ENCODE measurements at regions not wholly inside any gene's neighbourhood (a gene's known extent, or its start where the extent isn't known, plus 50 kb on each side); places are given as distances from the start of the nearest gene placed in this dataset.
"Not testable (repeated sequence)": the region's sequence is repeated elsewhere in the genome, so short reads cannot be mapped to it uniquely, and the experiment has no call there.

- DNase-seq = no peak
Observed at GRCh38 chr16:86077243-86077940, 178.4 kb downstream of the IRF8 start.

GRCh38 chr16:86078121-86078600 lies 179.2 kb downstream of the IRF8 start:
- no peak for DNase-seq

GRCh38 chr16:86078711-86079110 lies 179.7 kb downstream of the IRF8 start:
- DNase-seq = not testable (repeated sequence)

- no peak for DNase-seq
Observed at GRCh38 chr16:86079255-86079885, 180.4 kb downstream of the IRF8 start.

- DNase-seq = no peak
Observed at GRCh38 chr16:86080131-86080875, 181.3 kb downstream of the IRF8 start.

- no peak for DNase-seq
Observed at GRCh38 chr16:86080982-86081381, 182.0 kb downstream of the IRF8 start.

GRCh38 chr16:86082418-86083030 lies 183.6 kb downstream of the IRF8 start:
- DNase-seq = no peak

- no peak for DNase-seq
Observed at GRCh38 chr16:86083382-86084002, 184.5 kb downstream of the IRF8 start.

- no peak for DNase-seq
Observed at GRCh38 chr16:86085161-86085611, 186.2 kb downstream of the IRF8 start.

- DNase-seq = no peak
Observed at GRCh38 chr16:86085795-86086194, 186.8 kb downstream of the IRF8 start.

GRCh38 chr16:86086471-86086870 lies 187.5 kb downstream of the IRF8 start:
- DNase-seq = no peak

- no peak for DNase-seq
Observed at GRCh38 chr16:86087011-86087895, 188.3 kb downstream of the IRF8 start.

GRCh38 chr16:86087896-86088230 lies 188.9 kb downstream of the IRF8 start:
- DNase-seq = no peak

GRCh38 chr16:86088287-86088686 lies 189.3 kb downstream of the IRF8 start:
- DNase-seq = no peak

GRCh38 chr16:86088816-86089215 lies 189.9 kb downstream of the IRF8 start:
- DNase-seq = no peak

GRCh38 chr16:86089334-86089900 lies 190.5 kb downstream of the IRF8 start:
- no peak for DNase-seq

- no peak for DNase-seq
Observed at GRCh38 chr16:86089991-86090390, 191.0 kb downstream of the IRF8 start.

- DNase-seq = no peak
Observed at GRCh38 chr16:86090461-86091170, 191.7 kb downstream of the IRF8 start.

- no peak for DNase-seq
Observed at GRCh38 chr16:86091976-86092375, 193.0 kb downstream of the IRF8 start.

GRCh38 chr16:86092586-86093480 lies 193.9 kb downstream of the IRF8 start:
- no peak for DNase-seq

Measured in fibroblast of skin of right biceps (primary cell).